SJCRH30 (cell line): ENCODE measurements at regions not wholly inside any gene's neighbourhood (a gene's known extent, or its start where the extent isn't known, plus 50 kb on each side); places are given as distances from the start of the nearest gene placed in this dataset.
A peak's percentile ranks its signal among the peaks of the same experiment; 100 is the strongest.

Experiments used
- DNase-seq, 2 experiments: peaks; one replicate each; pipeline ENCODE4 v3.0.0-alpha.2; 2015 to 2020
- H3K27ac ChIP-seq: fragments of 250-450 bp; sonication (Bioruptor Pico); 2 replicates; pipeline ENCODE4 v1.5.1; 2020; ENCODE audit warnings: mild to moderate bottlenecking, moderate library complexity
- H3K27me3 ChIP-seq: fragments of 250-450 bp; sonication (Bioruptor Pico); 2 replicates; pipeline ENCODE4 v1.5.1; 2020; ENCODE audit warnings: mild to moderate bottlenecking, moderate library complexity
- H3K36me3 ChIP-seq: fragments of 250-450 bp; sonication (Bioruptor Pico); 2 replicates; pipeline ENCODE4 v1.5.1; 2020; ENCODE audit warnings: mild to moderate bottlenecking, moderate library complexity
- H3K4me1 ChIP-seq: fragments of 250-450 bp; sonication (Bioruptor Pico); 2 replicates; pipeline ENCODE4 v1.5.1; 2020; ENCODE audit warnings: mild to moderate bottlenecking, moderate library complexity
- H3K4me3 ChIP-seq: fragments of 250-450 bp; sonication (Bioruptor Pico); 2 replicates; pipeline ENCODE4 v1.5.1; 2020; ENCODE audit warnings: mild to moderate bottlenecking, moderate library complexity
- H3K9me3 ChIP-seq: fragments of 250-450 bp; sonication (Bioruptor Pico); replicated peaks from 2 replicates; pipeline ENCODE4 v1.5.1; 2020; ENCODE audit warnings: mild to moderate bottlenecking, moderate library complexity

GRCh38 chr11:26199331-26200095 is 132.4 kb upstream of the ANO3 start:
- Histone ChIP-seq H3K9me3 (no peaks in the 10 kb centered on the region), H3K4me3 (no peak overlapping the region), H3K36me3 (no peaks in the 10 kb centered on the region), H3K27ac (no peak overlapping the region), H3K4me1 (no peaks in the 10 kb centered on the region), H3K27me3 (no peaks in the 10 kb centered on the region)
- DNase-seq = no peak

GRCh38 chr11:26201411-26201810 is 130.5 kb upstream of the ANO3 start:
- DNase-seq = no peak
- Histone ChIP-seq H3K9me3 (no peaks in the 10 kb centered on the region), H3K27me3 (no peaks in the 10 kb centered on the region), H3K36me3 (no peaks in the 10 kb centered on the region), H3K4me1 (no peaks in the 10 kb centered on the region), H3K27ac (no peak overlapping the region), H3K4me3 (no peak overlapping the region)

- Histone ChIP-seq H3K27me3 (no peaks in the 10 kb centered on the region), H3K36me3 (no peaks in the 10 kb centered on the region), H3K4me3 (no peak overlapping the region), H3K27ac (no peak overlapping the region), H3K4me1 (no peaks in the 10 kb centered on the region), H3K9me3 (no peaks in the 10 kb centered on the region)
- no peak for DNase-seq
Measured at GRCh38 chr11:26202754-26203153, 129.2 kb upstream of the ANO3 start.

GRCh38 chr11:26204101-26204500 is 127.8 kb upstream of the ANO3 start:
- no peaks in the 10 kb centered on the region for H3K4me1 ChIP-seq
- H3K27ac ChIP-seq = no peak overlapping the region
- H3K4me3 ChIP-seq = no peak overlapping the region
- DNase-seq = no peak
- H3K36me3 ChIP-seq = no peaks in the 10 kb centered on the region
- H3K9me3 ChIP-seq = no peaks in the 10 kb centered on the region
- no peaks in the 10 kb centered on the region for H3K27me3 ChIP-seq

- Histone ChIP-seq H3K36me3 (no peaks in the 10 kb centered on the region), H3K27ac (no peak overlapping the region), H3K4me3 (no peak overlapping the region), H3K9me3 (no peaks in the 10 kb centered on the region), H3K4me1 (no peaks in the 10 kb centered on the region), H3K27me3 (no peaks in the 10 kb centered on the region)
- no peak for DNase-seq
Measured at GRCh38 chr11:26204839-26205238, 127.1 kb upstream of the ANO3 start.

GRCh38 chr11:26219183-26220117 is 112.5 kb upstream of the ANO3 start:
- Histone ChIP-seq H3K36me3 (no peaks in the 10 kb centered on the region), H3K9me3 (no peaks in the 10 kb centered on the region), H3K27ac (no peak overlapping the region), H3K4me3 (no peak overlapping the region), H3K27me3 (no peaks in the 10 kb centered on the region), H3K4me1 (no peaks in the 10 kb centered on the region)
- no peak for DNase-seq

- H3K36me3 ChIP-seq = no peaks in the 10 kb centered on the region
- DNase-seq = no peak
- H3K9me3 ChIP-seq = no peaks in the 10 kb centered on the region
- H3K4me3 ChIP-seq = no peak overlapping the region
- peaks cover 3% of the 10 kb centered on the region; the same call in 1 of the 2 replicates for H3K4me1 ChIP-seq
- no peaks in the 10 kb centered on the region for H3K27me3 ChIP-seq
- no peak overlapping the region for H3K27ac ChIP-seq
Measured at GRCh38 chr11:26225646-26226045, 106.3 kb upstream of the ANO3 start.

GRCh38 chr11:26227301-26227746 is 104.6 kb upstream of the ANO3 start:
- Histone ChIP-seq H3K4me3 (no peak overlapping the region), H3K27ac (no peak overlapping the region), H3K27me3 (no peaks in the 10 kb centered on the region), H3K9me3 (no peaks in the 10 kb centered on the region), H3K36me3 (no peaks in the 10 kb centered on the region), H3K4me1 (peaks cover 3% of the 10 kb centered on the region; the same call in 1 of the 2 replicates)
- peak in 1 of 2 experiments; percentile 49 for DNase-seq

- no peak for DNase-seq
- no peaks in the 10 kb centered on the region for H3K9me3 ChIP-seq
- no peak overlapping the region for H3K4me3 ChIP-seq
- H3K4me1 ChIP-seq = peaks cover 3% of the 10 kb centered on the region; the same call in 1 of the 2 replicates
- no peak overlapping the region for H3K27ac ChIP-seq
- H3K36me3 ChIP-seq = no peaks in the 10 kb centered on the region
- H3K27me3 ChIP-seq = no peaks in the 10 kb centered on the region
Measured at GRCh38 chr11:26227883-26228502, 103.9 kb upstream of the ANO3 start.

GRCh38 chr11:26228778-26229177 is 103.2 kb upstream of the ANO3 start:
- H3K4me1 ChIP-seq = peaks cover 3% of the 10 kb centered on the region; the same call in 1 of the 2 replicates
- DNase-seq = peak in 1 of 2 experiments; percentile 22
- no peaks in the 10 kb centered on the region for H3K9me3 ChIP-seq
- H3K4me3 ChIP-seq = no peak overlapping the region
- H3K27me3 ChIP-seq = no peaks in the 10 kb centered on the region
- no peaks in the 10 kb centered on the region for H3K36me3 ChIP-seq
- H3K27ac ChIP-seq = no peak overlapping the region

- Histone ChIP-seq H3K4me3 (no peak overlapping the region), H3K9me3 (no peaks in the 10 kb centered on the region), H3K27ac (no peak overlapping the region), H3K27me3 (no peaks in the 10 kb centered on the region), H3K4me1 (peaks cover 3% of the 10 kb centered on the region; the same call in 1 of the 2 replicates), H3K36me3 (no peaks in the 10 kb centered on the region)
- peak in 1 of 2 experiments; percentile 9 for DNase-seq
Measured at GRCh38 chr11:26229257-26229656, 102.7 kb upstream of the ANO3 start.

GRCh38 chr11:26229981-26230380 is 101.9 kb upstream of the ANO3 start:
- Histone ChIP-seq H3K4me1 (peaks cover 3% of the 10 kb centered on the region; the same call in 1 of the 2 replicates), H3K27ac (no peak overlapping the region), H3K9me3 (no peaks in the 10 kb centered on the region), H3K4me3 (no peak overlapping the region), H3K36me3 (no peaks in the 10 kb centered on the region), H3K27me3 (no peaks in the 10 kb centered on the region)
- no peak for DNase-seq

GRCh38 chr11:26231252-26231661 is 100.7 kb upstream of the ANO3 start:
- no peak for DNase-seq
- H3K27ac ChIP-seq = no peak overlapping the region
- H3K27me3 ChIP-seq = no peaks in the 10 kb centered on the region
- no peaks in the 10 kb centered on the region for H3K9me3 ChIP-seq
- no peak overlapping the region for H3K4me3 ChIP-seq
- no peaks in the 10 kb centered on the region for H3K36me3 ChIP-seq
- peaks cover 3% of the 10 kb centered on the region; the same call in 1 of the 2 replicates for H3K4me1 ChIP-seq

- no peak for DNase-seq
- no peak overlapping the region for H3K27ac ChIP-seq
Measured at GRCh38 chr11:26234451-26234850, 97.5 kb upstream of the ANO3 start.

GRCh38 chr11:26243426-26243825 is 88.5 kb upstream of the ANO3 start:
- Histone ChIP-seq H3K27me3 (no peaks in the 10 kb centered on the region), H3K4me3 (no peak overlapping the region), H3K27ac (no peak overlapping the region), H3K36me3 (no peaks in the 10 kb centered on the region), H3K4me1 (no peaks in the 10 kb centered on the region), H3K9me3 (no peaks in the 10 kb centered on the region)
- no peak for DNase-seq

More at GRCh38 chr11:26234451-26234850, 97.5 kb upstream of the ANO3 start:
- Histone ChIP-seq H3K4me1 (no peaks in the 10 kb centered on the region), H3K27me3 (no peaks in the 10 kb centered on the region), H3K36me3 (no peaks in the 10 kb centered on the region), H3K4me3 (no peak overlapping the region), H3K9me3 (no peaks in the 10 kb centered on the region)
